Adrenal gland (tissue), 9 donors: ENCODE measurements at regions not wholly inside any gene's neighbourhood (a gene's known extent, or its start where the extent isn't known, plus 50 kb on each side); places are given as distances from the start of the nearest gene placed in this dataset.
A peak's percentile ranks its signal among the peaks of the same experiment; 100 is the strongest.

ENCODE experiments used
- DNase-seq, 7 donors: peaks; one replicate each; pipeline ENCODE4 v3.0.0-alpha.2; 2019 to 2020
- H3K27ac ChIP-seq, 5 donors: fragments of 200-600 bp; sonication (generic) in 4 of 5; 1 replicate in 3 of 5; 2 replicates in 2 of 5; pipeline versions ENCODE4 v1.5.1 to v1.8.0; 2016 to 2020; ENCODE audit warnings: mild to moderate bottlenecking in 1 of 5
- H3K27me3 ChIP-seq: fragments of 200-600 bp; 2 replicates; pipeline ENCODE4 v1.8.0; 2021
- H3K36me3 ChIP-seq, 2 donors: fragments of 200-600 bp; replicated peaks in 1 of 2; 1 replicate in 1 of 2; 2 replicates in 1 of 2; pipeline versions ENCODE4 v1.5.1 to v1.8.0; 2018 to 2022
- H3K4me1 ChIP-seq, 2 donors: fragments of 200-600 bp; replicated peaks in 1 of 2; 1 replicate in 1 of 2; 2 replicates in 1 of 2; pipeline versions ENCODE4 v1.5.1 to v1.8.0; 2018 to 2021
- H3K4me3 ChIP-seq, 4 donors: fragments of 200-600 bp; sonication (generic) in 3 of 4; one replicate each; pipeline ENCODE4 v1.5.1; 2016 to 2018
- H3K9me3 ChIP-seq, 3 donors: fragments of 200-600 bp; sonication (generic) in 1 of 3; replicated peaks in 1 of 3; 1 replicate in 2 of 3; 2 replicates in 1 of 3; pipeline versions ENCODE4 v1.5.1 to v1.8.0; 2016 to 2021
- CTCF ChIP-seq, 6 experiments: fragments of 450-650 bp in 4 of 6; fragments of 200-600 bp in 2 of 6; sonication (generic) in 1 of 6; IDR thresholded peaks; 1 replicate in 5 of 6; 2 replicates in 1 of 6; pipeline versions ENCODE4 v1.5.1 to v1.8.0; 2016 to 2021; ENCODE audit warnings: antibody characterized with exemption in 6 of 6, mild to moderate bottlenecking in 2 of 6, moderate library complexity in 1 of 6
- POLR2A ChIP-seq, 2 donors: fragments of 450-650 bp; IDR thresholded peaks; one replicate each; pipeline ENCODE4 v1.6.1; 2017; ENCODE audit warnings: antibody characterized with exemption in 2 of 2, mild to moderate bottlenecking in 2 of 2, moderate library complexity in 1 of 2
- WGBS, 4 donors: extraction: QIAGEN DNeasy Blood & Tissue Kit in 2 of 4; methylation state at CpG; one replicate each; pipeline versions ENCODE4 v1.1.5 to v1.1.7; 2013 to 2017; 5-methylcytosine and 5-hydroxymethylcytosine counted together
- intact Hi-C, 2 donors: fragments of 100-400 bp; cut with DNase I; formaldehyde crosslinking; loops; one replicate each; pipeline versions ENCODE4 v1.14.1 to v1.15.0; 2022 to 2023
- donor health status: healthy with polysubstance abuse.
- donor health status: Bipolar disorder and iron deficiency.
- donor health status: DM: yes; HTN: yes; CAD: no.
- donor health status: DM: no; HTN: no; CAD: no.
- donor health status: DM: no; HTN: no; CAD: no.

- Histone ChIP-seq H3K4me1 (peaks cover 0 to 5% of the 10 kb centered on the region in 2 donors), H3K27ac (no peak overlapping the region), H3K27me3 (no peaks in the 10 kb centered on the region), H3K4me3 (no peak overlapping the region), H3K9me3 (no peaks in the 10 kb centered on the region), H3K36me3 (no peaks in the 10 kb centered on the region)
- 88 to 96% (median 94%) methylated on average over 5 of the region's 5 CpGs for WGBS, 4 donors
- intact Hi-C loops: no loop called here
- no peak for TF ChIP-seq CTCF (IDR thresholded peaks at IDR 0.05)
- TF ChIP-seq POLR2A (IDR thresholded peaks at IDR 0.05): no peak
- DNase-seq: no peak
Observed at GRCh38 chr13:32903720-32904119, 112.5 kb upstream of the KL start.

GRCh38 chr13:32904266-32904665 lies 112.0 kb upstream of the KL start:
- 80 to 87% (median 83%) methylated on average over 2 of the region's 2 CpGs for WGBS, 4 donors
- no peak for DNase-seq
- Histone ChIP-seq H3K9me3 (no peaks in the 10 kb centered on the region), H3K4me3 (no peak overlapping the region), H3K27ac (no peak overlapping the region), H3K36me3 (no peaks in the 10 kb centered on the region), H3K27me3 (no peaks in the 10 kb centered on the region), H3K4me1 (peaks cover 0 to 5% of the 10 kb centered on the region in 2 donors)
- TF ChIP-seq CTCF (IDR thresholded peaks at IDR 0.05) (no peak), POLR2A (IDR thresholded peaks at IDR 0.05) (no peak)
- intact Hi-C loops: no loop called here

- H3K4me3 ChIP-seq: no peak overlapping the region
- no peaks in the 10 kb centered on the region for H3K9me3 ChIP-seq
- H3K27me3 ChIP-seq: no peaks in the 10 kb centered on the region
- WGBS, 4 donors: 63 to 68% (median 66%) methylated on average over 6 of the region's 6 CpGs
- peaks cover 0 to 5% of the 10 kb centered on the region in 2 donors for H3K4me1 ChIP-seq
- no peak overlapping the region for H3K27ac ChIP-seq
- H3K36me3 ChIP-seq: no peaks in the 10 kb centered on the region
- no peak for DNase-seq
- intact Hi-C loops: no loop called here
- no peak for TF ChIP-seq POLR2A (IDR thresholded peaks at IDR 0.05)
- TF ChIP-seq CTCF (IDR thresholded peaks at IDR 0.05): no peak
Observed at GRCh38 chr13:32905063-32905863, 111.0 kb upstream of the KL start.

- H3K36me3 ChIP-seq: no peaks in the 10 kb centered on the region
- no peaks in the 10 kb centered on the region for H3K9me3 ChIP-seq
- peaks cover 0 to 5% of the 10 kb centered on the region in 2 donors for H3K4me1 ChIP-seq
- H3K4me3 ChIP-seq: no peak overlapping the region
- 39 to 44% (median 42%) methylated on average over 4 of the region's 4 CpGs for WGBS, 4 donors
- DNase-seq: peak in 3 of 7 donors; percentile 13 to 55 (median 27)
- no peak overlapping the region for H3K27ac ChIP-seq
- TF ChIP-seq CTCF (IDR thresholded peaks at IDR 0.05) (no peak), POLR2A (IDR thresholded peaks at IDR 0.05) (no peak)
- intact Hi-C loops: no loop called here
- H3K27me3 ChIP-seq: no peaks in the 10 kb centered on the region
Observed at GRCh38 chr13:32905864-32906180, 110.4 kb upstream of the KL start.
